Peyer's patch (tissue), 4 donors: ENCODE measurements at regions not wholly inside any gene's neighbourhood (a gene's known extent, or its start where the extent isn't known, plus 50 kb on each side); places are given as distances from the start of the nearest gene placed in this dataset.

Experiments
- POLR2A ChIP-seq, 2 donors: fragments of 450-650 bp; IDR thresholded peaks; one replicate each; pipeline ENCODE4 v1.5.1; 2017; ENCODE audit warnings: antibody characterized with exemption in 2 of 2, mild to moderate bottlenecking in 2 of 2, moderate library complexity in 2 of 2
- TF ChIP-seq, protein P1 (sequence below), 6 experiments: fragments of 450-650 bp in 4 of 6; fragments of 200-600 bp in 2 of 6; sonication (generic) in 1 of 6; IDR thresholded peaks; one replicate each; pipeline ENCODE4 v1.5.1; 2017 to 2019; ENCODE audit warnings: antibody characterized with exemption in 6 of 6, mild to moderate bottlenecking in 3 of 6, moderate library complexity in 1 of 6

DNA sequence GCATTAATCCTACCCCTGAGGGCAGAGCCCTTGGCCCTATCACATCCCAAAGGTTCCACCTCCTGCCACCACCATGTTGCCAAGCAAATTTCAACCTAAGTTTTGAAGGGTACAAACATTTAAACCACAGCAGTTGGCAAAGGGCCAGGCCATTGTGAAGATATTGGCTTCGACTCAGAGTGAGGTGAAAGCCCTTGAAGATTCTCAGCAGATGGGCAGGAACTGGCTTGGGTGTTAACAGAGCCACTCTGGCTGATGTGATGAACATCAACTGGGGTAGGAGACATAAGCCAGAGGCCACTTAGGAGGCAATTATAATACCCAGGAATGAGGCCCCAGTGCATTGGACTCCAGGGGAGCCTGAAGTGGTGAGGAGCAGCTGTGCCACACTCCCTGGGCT, 207.7 kb upstream of the KAZN start:
- TF ChIP-seq, protein P1, sequence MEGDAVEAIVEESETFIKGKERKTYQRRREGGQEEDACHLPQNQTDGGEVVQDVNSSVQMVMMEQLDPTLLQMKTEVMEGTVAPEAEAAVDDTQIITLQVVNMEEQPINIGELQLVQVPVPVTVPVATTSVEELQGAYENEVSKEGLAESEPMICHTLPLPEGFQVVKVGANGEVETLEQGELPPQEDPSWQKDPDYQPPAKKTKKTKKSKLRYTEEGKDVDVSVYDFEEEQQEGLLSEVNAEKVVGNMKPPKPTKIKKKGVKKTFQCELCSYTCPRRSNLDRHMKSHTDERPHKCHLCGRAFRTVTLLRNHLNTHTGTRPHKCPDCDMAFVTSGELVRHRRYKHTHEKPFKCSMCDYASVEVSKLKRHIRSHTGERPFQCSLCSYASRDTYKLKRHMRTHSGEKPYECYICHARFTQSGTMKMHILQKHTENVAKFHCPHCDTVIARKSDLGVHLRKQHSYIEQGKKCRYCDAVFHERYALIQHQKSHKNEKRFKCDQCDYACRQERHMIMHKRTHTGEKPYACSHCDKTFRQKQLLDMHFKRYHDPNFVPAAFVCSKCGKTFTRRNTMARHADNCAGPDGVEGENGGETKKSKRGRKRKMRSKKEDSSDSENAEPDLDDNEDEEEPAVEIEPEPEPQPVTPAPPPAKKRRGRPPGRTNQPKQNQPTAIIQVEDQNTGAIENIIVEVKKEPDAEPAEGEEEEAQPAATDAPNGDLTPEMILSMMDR (IDR thresholded peaks at IDR 0.05), result no peak
- TF ChIP-seq POLR2A (IDR thresholded peaks at IDR 0.05), result no peak
